Lung (tissue), 11 donors: ENCODE measurements at regions not wholly inside any gene's neighbourhood (a gene's known extent, or its start where the extent isn't known, plus 50 kb on each side); places are given as distances from the start of the nearest gene placed in this dataset.

Experiments used
- ATAC-seq: fragments of 200-7000 bp; cut with Tn5 transposase; one replicate; pipeline ENCODE4 v1.9.1; 2020; ENCODE audit warnings: moderate number of reproducible peaks; ENCODE audit not compliant: insufficient read depth, low FRiP score
- DNase-seq, 3 donors: peaks; one replicate each; pipeline ENCODE4 v3.0.0-alpha.2; 2013 to 2017
- H3K27ac ChIP-seq, 2 donors: one replicate each; pipeline ENCODE4 v1.5.1; 2013; ENCODE audit warnings: mild to moderate bottlenecking in 2 of 2, moderate library complexity in 2 of 2, control low read depth in 1 of 2, inconsistent platforms in 1 of 2, low read depth in 1 of 2, low read length in 1 of 2
- H3K27me3 ChIP-seq, 3 donors: one replicate each; pipeline ENCODE4 v1.5.1; 2013; ENCODE audit warnings: low read length in 2 of 3; ENCODE audit not compliant: control insufficient read depth in 3 of 3, insufficient read depth in 3 of 3
- H3K36me3 ChIP-seq, 4 donors: one replicate each; pipeline ENCODE4 v1.5.1; 2013; ENCODE audit warnings: low read length in 4 of 4, mild to moderate bottlenecking in 1 of 4, moderate library complexity in 1 of 4; ENCODE audit not compliant: control insufficient read depth in 4 of 4, insufficient read depth in 4 of 4
- H3K4me1 ChIP-seq, 5 donors: one replicate each; pipeline ENCODE4 v1.5.1; 2013; ENCODE audit warnings: low read length in 5 of 5, mild to moderate bottlenecking in 2 of 5, moderate library complexity in 1 of 5; ENCODE audit not compliant: control insufficient read depth in 5 of 5, insufficient read depth in 5 of 5
- H3K4me3 ChIP-seq: one replicate; pipeline ENCODE4 v1.5.1; 2013; ENCODE audit warnings: mild to moderate bottlenecking, control low read depth, moderate library complexity
- H3K9ac ChIP-seq, 2 donors: one replicate each; pipeline ENCODE4 v1.5.1; 2013; ENCODE audit warnings: low read length in 2 of 2, control low read depth in 1 of 2; ENCODE audit not compliant: insufficient read depth in 1 of 2
- H3K9me3 ChIP-seq, 4 donors: one replicate each; pipeline ENCODE4 v1.5.1; 2013; ENCODE audit warnings: low read length in 3 of 4, mild to moderate bottlenecking in 1 of 4, moderate library complexity in 1 of 4; ENCODE audit not compliant: control insufficient read depth in 4 of 4, insufficient read depth in 3 of 4
- CTCF ChIP-seq: IDR thresholded peaks from 2 replicates; pipeline ENCODE4 v1.5.1; 2012; ENCODE audit warnings: mild to moderate bottlenecking; ENCODE audit errors: control extremely low read depth, extremely low read depth
- WGBS, 2 donors: extraction: QIAGEN DNeasy Blood & Tissue Kit; methylation state at CpG; one replicate each; pipeline ENCODE4 v1.1.7; 2013; 5-methylcytosine and 5-hydroxymethylcytosine counted together
- donor health status: control.
- donor health status: control.
- donor health status: Bipolar disorder and iron deficiency.
- donor health status: healthy.
- donor health status: DM: yes; HTN: yes; CAD: no.

- no peak for TF ChIP-seq CTCF
- no peak overlapping the region for H3K4me3 ChIP-seq
- H3K9me3 ChIP-seq = peaks cover 0 to 2% (median 0%) of the 10 kb centered on the region in 4 donors
- no peaks in the 10 kb centered on the region for H3K27me3 ChIP-seq
- no peak for DNase-seq
- no peaks in the 10 kb centered on the region for H3K36me3 ChIP-seq
- H3K27ac ChIP-seq = no peak overlapping the region
- H3K4me1 ChIP-seq = no peaks in the 10 kb centered on the region
- 62 to 78% methylated on average over 3 of the region's 3 CpGs for WGBS, 2 donors
- ATAC-seq = no peak
- no peak overlapping the region for H3K9ac ChIP-seq
Observed at GRCh38 chr13:60936281-60936680, 479.4 kb downstream of the PCDH20 start.

- Histone ChIP-seq H3K36me3 (no peaks in the 10 kb centered on the region), H3K4me1 (no peaks in the 10 kb centered on the region), H3K9ac (no peak overlapping the region), H3K9me3 (no peaks in the 10 kb centered on the region), H3K4me3 (no peak overlapping the region), H3K27me3 (no peaks in the 10 kb centered on the region), H3K27ac (no peak overlapping the region)
- WGBS, 2 donors = 62 to 75% methylated on average over 2 of the region's 2 CpGs
- ATAC-seq (no peak), DNase-seq (no peak)
- TF ChIP-seq CTCF = no peak
Observed at GRCh38 chr13:60933638-60934037, 482.0 kb downstream of the PCDH20 start.

- 52 to 62% methylated on average over 4 of the region's 4 CpGs for WGBS, 2 donors
- ATAC-seq = no peak
- H3K27ac ChIP-seq = no peak overlapping the region
- no peak for TF ChIP-seq CTCF
- H3K9ac ChIP-seq = no peak overlapping the region
- H3K27me3 ChIP-seq = no peaks in the 10 kb centered on the region
- no peaks in the 10 kb centered on the region for H3K4me1 ChIP-seq
- H3K9me3 ChIP-seq = no peaks in the 10 kb centered on the region
- H3K36me3 ChIP-seq = no peaks in the 10 kb centered on the region
- no peak overlapping the region for H3K4me3 ChIP-seq
- no peak for DNase-seq
Observed at GRCh38 chr13:60931858-60932546, 483.6 kb downstream of the PCDH20 start.

- Histone ChIP-seq H3K9ac (no peak overlapping the region), H3K4me1 (no peaks in the 10 kb centered on the region), H3K27me3 (no peaks in the 10 kb centered on the region), H3K4me3 (no peak overlapping the region), H3K9me3 (no peaks in the 10 kb centered on the region), H3K27ac (no peak overlapping the region), H3K36me3 (no peaks in the 10 kb centered on the region)
- DNase-seq = no peak
- no peak for TF ChIP-seq CTCF
- ATAC-seq = no peak
- 80 to 86% methylated on average over 3 of the region's 3 CpGs for WGBS, 2 donors
Observed at GRCh38 chr13:60925686-60926085, 490.0 kb downstream of the PCDH20 start.
